ENCODE measurements at regions not wholly inside any gene's neighbourhood (a gene's known extent, or its start where the extent isn't known, plus 50 kb on each side); places are given as distances from the start of the nearest gene placed in this dataset.

GRCh38 chr16:54538276-54538675 lies 251.7 kb upstream of the IRX3 start:
- no CpG with 5 or more reads among the region's 3 CpGs for WGBS (ENCODE audit: extremely low coverage, insufficient coverage, insufficient read length)
- no peak overlapping the region for H3K9ac ChIP-seq (ENCODE audit: low read length)

DNA sequence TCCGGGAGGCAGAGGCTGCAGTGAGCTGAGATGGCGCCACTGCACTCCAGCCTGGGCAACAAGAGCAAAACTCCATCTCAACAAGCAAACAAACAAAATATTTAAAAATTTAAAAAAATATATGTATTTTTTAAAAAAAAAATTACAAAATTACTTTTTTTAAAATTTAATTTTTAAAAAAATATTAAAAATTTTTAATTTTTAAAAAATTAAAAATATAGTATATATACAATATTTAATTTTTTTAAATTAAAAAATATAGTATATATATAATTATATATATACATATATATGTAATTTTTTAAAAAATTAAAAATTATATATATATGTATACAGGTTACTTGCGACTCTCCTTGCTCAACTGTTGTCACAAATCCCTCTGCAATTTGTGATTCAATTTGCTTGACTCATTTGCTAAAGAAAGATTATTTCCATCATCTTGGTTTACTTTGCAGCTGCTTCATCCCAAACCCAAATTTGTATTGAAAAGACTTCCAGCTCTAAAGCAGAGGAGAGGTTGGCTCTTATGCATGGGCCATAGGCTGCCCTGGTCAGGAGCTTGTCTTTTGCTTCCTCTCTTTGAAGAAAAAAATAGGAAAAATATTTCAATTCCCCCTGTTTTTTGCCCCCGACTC lies 247.4 kb upstream of the IRX3 start:
- H3K4ac ChIP-seq (ENCODE audit: low read depth, low read length), result no peak overlapping the region
- DNase-seq, result no peak
- H3K9me3 ChIP-seq (ENCODE audit: insufficient read depth, low read depth, low read length), result peaks cover 5% of the 10 kb centered on the region
- no CpG with 5 or more reads among the region's 4 CpGs for WGBS (ENCODE audit: extremely low coverage, insufficient coverage, insufficient read length)
- no peak overlapping the region for H2AK5ac ChIP-seq (ENCODE audit: low read length)
- no peak overlapping the region for H4K12ac ChIP-seq (ENCODE audit: low read depth, low read length)
- H3K18ac ChIP-seq (ENCODE audit: low read length), result no peak overlapping the region
- H3K4me3 ChIP-seq (ENCODE audit: low read depth, low read length), result no peak overlapping the region
- H3K36me3 ChIP-seq (ENCODE audit: control insufficient read depth in 1 of 2, insufficient read depth in 2 of 2, low read length in 2 of 2), result no peaks in the 10 kb centered on the region
- no peak overlapping the region for H2BK120ac ChIP-seq (ENCODE audit: insufficient read depth, low read length, poor library complexity)
- no peak overlapping the region for H3K14ac ChIP-seq (ENCODE audit: low read length)
- no peak overlapping the region for H2AFZ ChIP-seq (ENCODE audit: insufficient read depth, low read length, poor library complexity)
- H3K4me1 ChIP-seq (ENCODE audit: control insufficient read depth in 1 of 2, insufficient read depth in 2 of 2, low read length in 2 of 2), result no peaks in the 10 kb centered on the region
- no peak overlapping the region for H4K91ac ChIP-seq (ENCODE audit: low read depth, low read length)
- no peak overlapping the region for H3K27ac ChIP-seq (ENCODE audit: low read depth, low read length)
- H2BK12ac ChIP-seq (ENCODE audit: low read length), result no peak overlapping the region
- no peaks in the 10 kb centered on the region for H3K27me3 ChIP-seq (ENCODE audit: insufficient read depth, low read length)
- H3K79me2 ChIP-seq (ENCODE audit: control insufficient read depth, insufficient read depth, low read length, poor library complexity), result no peaks in the 10 kb centered on the region
- H2BK5ac ChIP-seq (ENCODE audit: low read depth, low read length, poor library complexity), result no peak overlapping the region
- H3K23ac ChIP-seq (ENCODE audit: low read length), result no peak overlapping the region
- H3K79me1 ChIP-seq (ENCODE audit: low read length), result no peaks in the 10 kb centered on the region
- no peak overlapping the region for H3K4me2 ChIP-seq (ENCODE audit: low read length)
- no peak overlapping the region for H3K9ac ChIP-seq (ENCODE audit: low read length)
- H4K8ac ChIP-seq (ENCODE audit: low read depth, low read length), result no peak overlapping the region

More at GRCh38 chr16:54538276-54538675, 251.7 kb upstream of the IRX3 start:
- Histone ChIP-seq H3K4me3 (ENCODE audit: low read depth, low read length) (no peak overlapping the region), H3K14ac (ENCODE audit: low read length) (no peak overlapping the region), H4K8ac (ENCODE audit: low read depth, low read length) (no peak overlapping the region), H4K12ac (ENCODE audit: low read depth, low read length) (no peak overlapping the region), H2AK5ac (ENCODE audit: low read length) (no peak overlapping the region), H4K91ac (ENCODE audit: low read depth, low read length) (no peak overlapping the region), H2AFZ (ENCODE audit: insufficient read depth, low read length, poor library complexity) (no peak overlapping the region), H2BK5ac (ENCODE audit: low read depth, low read length, poor library complexity) (no peak overlapping the region), H3K4me1 (ENCODE audit: control insufficient read depth in 1 of 2, insufficient read depth in 2 of 2, low read length in 2 of 2) (no peaks in the 10 kb centered on the region), H3K4me2 (ENCODE audit: low read length) (no peak overlapping the region), H3K18ac (ENCODE audit: low read length) (no peak overlapping the region), H3K27ac (ENCODE audit: low read depth, low read length) (no peak overlapping the region), H3K9me3 (ENCODE audit: insufficient read depth, low read depth, low read length) (peaks cover under 1% of the 10 kb centered on the region), H2BK120ac (ENCODE audit: insufficient read depth, low read length, poor library complexity) (no peak overlapping the region), H3K27me3 (ENCODE audit: insufficient read depth, low read length) (no peaks in the 10 kb centered on the region), H3K79me2 (ENCODE audit: control insufficient read depth, insufficient read depth, low read length, poor library complexity) (no peaks in the 10 kb centered on the region), H2BK12ac (ENCODE audit: low read length) (no peak overlapping the region), H3K79me1 (ENCODE audit: low read length) (no peaks in the 10 kb centered on the region), H3K36me3 (ENCODE audit: control insufficient read depth in 1 of 2, insufficient read depth in 2 of 2, low read length in 2 of 2) (no peaks in the 10 kb centered on the region), H3K4ac (ENCODE audit: low read depth, low read length) (no peak overlapping the region), H3K23ac (ENCODE audit: low read length) (no peak overlapping the region)
- DNase-seq, result peak; percentile 3 to 62

- no peak overlapping the region for H2BK5ac ChIP-seq (ENCODE audit: low read depth, low read length, poor library complexity)
- H3K23ac ChIP-seq (ENCODE audit: low read length), result no peak overlapping the region
- no peak overlapping the region for H3K4me2 ChIP-seq (ENCODE audit: low read length)
- no peak overlapping the region for H4K91ac ChIP-seq (ENCODE audit: low read depth, low read length)
- H3K27ac ChIP-seq (ENCODE audit: low read depth, low read length), result no peak overlapping the region
- DNase-seq, result peak in 1 of 2 donors; percentile 36
- no peaks in the 10 kb centered on the region for H3K27me3 ChIP-seq (ENCODE audit: insufficient read depth, low read length)
- no peak overlapping the region for H3K4ac ChIP-seq (ENCODE audit: low read depth, low read length)
- no peak overlapping the region for H3K14ac ChIP-seq (ENCODE audit: low read length)
- H2BK12ac ChIP-seq (ENCODE audit: low read length), result no peak overlapping the region
- peaks cover 1% of the 10 kb centered on the region for H3K9me3 ChIP-seq (ENCODE audit: insufficient read depth, low read depth, low read length)
- H4K12ac ChIP-seq (ENCODE audit: low read depth, low read length), result no peak overlapping the region
- no peaks in the 10 kb centered on the region for H3K79me2 ChIP-seq (ENCODE audit: control insufficient read depth, insufficient read depth, low read length, poor library complexity)
- H3K18ac ChIP-seq (ENCODE audit: low read length), result no peak overlapping the region
- H3K79me1 ChIP-seq (ENCODE audit: low read length), result no peaks in the 10 kb centered on the region
- no peak overlapping the region for H4K8ac ChIP-seq (ENCODE audit: low read depth, low read length)
- H3K9ac ChIP-seq (ENCODE audit: low read length), result no peak overlapping the region
- no peak overlapping the region for H2AK5ac ChIP-seq (ENCODE audit: low read length)
- H2BK120ac ChIP-seq (ENCODE audit: insufficient read depth, low read length, poor library complexity), result no peak overlapping the region
- no peaks in the 10 kb centered on the region for H3K36me3 ChIP-seq (ENCODE audit: control insufficient read depth in 1 of 2, insufficient read depth in 2 of 2, low read length in 2 of 2)
- no peaks in the 10 kb centered on the region for H3K4me1 ChIP-seq (ENCODE audit: control insufficient read depth in 1 of 2, insufficient read depth in 2 of 2, low read length in 2 of 2)
- H2AFZ ChIP-seq (ENCODE audit: insufficient read depth, low read length, poor library complexity), result no peak overlapping the region
- no peak overlapping the region for H3K4me3 ChIP-seq (ENCODE audit: low read depth, low read length)
- no CpG with 5 or more reads among the region's 1 CpG for WGBS (ENCODE audit: extremely low coverage, insufficient coverage, insufficient read length)
These were observed 240.3 kb upstream of the IRX3 start for GRCh38 chr16:54526916-54527315.

GRCh38 chr16:54526087-54526486 lies 239.5 kb upstream of the IRX3 start:
- no peak overlapping the region for H3K27ac ChIP-seq (ENCODE audit: low read depth, low read length)
- no peak overlapping the region for H2BK5ac ChIP-seq (ENCODE audit: low read depth, low read length, poor library complexity)
- H2AK5ac ChIP-seq (ENCODE audit: low read length), result no peak overlapping the region
- H3K23ac ChIP-seq (ENCODE audit: low read length), result no peak overlapping the region
- no peak overlapping the region for H3K18ac ChIP-seq (ENCODE audit: low read length)
- no peaks in the 10 kb centered on the region for H3K9me3 ChIP-seq (ENCODE audit: insufficient read depth, low read depth, low read length)
- no peak overlapping the region for H4K91ac ChIP-seq (ENCODE audit: low read depth, low read length)
- no peak overlapping the region for H2BK120ac ChIP-seq (ENCODE audit: insufficient read depth, low read length, poor library complexity)
- no peaks in the 10 kb centered on the region for H3K79me1 ChIP-seq (ENCODE audit: low read length)
- H3K4me3 ChIP-seq (ENCODE audit: low read depth, low read length), result no peak overlapping the region
- no peaks in the 10 kb centered on the region for H3K36me3 ChIP-seq (ENCODE audit: control insufficient read depth in 1 of 2, insufficient read depth in 2 of 2, low read length in 2 of 2)
- H3K14ac ChIP-seq (ENCODE audit: low read length), result no peak overlapping the region
- no peak overlapping the region for H3K4ac ChIP-seq (ENCODE audit: low read depth, low read length)
- no CpG with 5 or more reads among the region's 1 CpG for WGBS (ENCODE audit: extremely low coverage, insufficient coverage, insufficient read length)
- no peaks in the 10 kb centered on the region for H3K27me3 ChIP-seq (ENCODE audit: insufficient read depth, low read length)
- H3K79me2 ChIP-seq (ENCODE audit: control insufficient read depth, insufficient read depth, low read length, poor library complexity), result no peaks in the 10 kb centered on the region
- H4K8ac ChIP-seq (ENCODE audit: low read depth, low read length), result no peak overlapping the region
- H4K12ac ChIP-seq (ENCODE audit: low read depth, low read length), result no peak overlapping the region
- no peak for DNase-seq
- H3K4me1 ChIP-seq (ENCODE audit: control insufficient read depth in 1 of 2, insufficient read depth in 2 of 2, low read length in 2 of 2), result no peaks in the 10 kb centered on the region
- no peak overlapping the region for H3K4me2 ChIP-seq (ENCODE audit: low read length)
- H2BK12ac ChIP-seq (ENCODE audit: low read length), result no peak overlapping the region
- no peak overlapping the region for H3K9ac ChIP-seq (ENCODE audit: low read length)
- no peak overlapping the region for H2AFZ ChIP-seq (ENCODE audit: insufficient read depth, low read length, poor library complexity)

All from trophoblast cell (in vitro differentiated cells and primary cell).